Lung (tissue), 11 donors: ENCODE measurements at regions not wholly inside any gene's neighbourhood (a gene's known extent, or its start where the extent isn't known, plus 50 kb on each side); places are given as distances from the start of the nearest gene placed in this dataset.

ENCODE experiments used
- ATAC-seq: fragments of 200-7000 bp; cut with Tn5 transposase; one replicate; pipeline ENCODE4 v1.9.1; 2020; ENCODE audit warnings: moderate number of reproducible peaks; ENCODE audit not compliant: insufficient read depth, low FRiP score
- DNase-seq, 3 donors: peaks; one replicate each; pipeline ENCODE4 v3.0.0-alpha.2; 2013 to 2017
- H3K27ac ChIP-seq, 2 donors: one replicate each; pipeline ENCODE4 v1.5.1; 2013; ENCODE audit warnings: mild to moderate bottlenecking in 2 of 2, moderate library complexity in 2 of 2, control low read depth in 1 of 2, inconsistent platforms in 1 of 2, low read depth in 1 of 2, low read length in 1 of 2
- H3K27me3 ChIP-seq, 3 donors: one replicate each; pipeline ENCODE4 v1.5.1; 2013; ENCODE audit warnings: low read length in 2 of 3; ENCODE audit not compliant: control insufficient read depth in 3 of 3, insufficient read depth in 3 of 3
- H3K36me3 ChIP-seq, 4 donors: one replicate each; pipeline ENCODE4 v1.5.1; 2013; ENCODE audit warnings: low read length in 4 of 4, mild to moderate bottlenecking in 1 of 4, moderate library complexity in 1 of 4; ENCODE audit not compliant: control insufficient read depth in 4 of 4, insufficient read depth in 4 of 4
- H3K4me1 ChIP-seq, 5 donors: one replicate each; pipeline ENCODE4 v1.5.1; 2013; ENCODE audit warnings: low read length in 5 of 5, mild to moderate bottlenecking in 2 of 5, moderate library complexity in 1 of 5; ENCODE audit not compliant: control insufficient read depth in 5 of 5, insufficient read depth in 5 of 5
- H3K4me3 ChIP-seq: one replicate; pipeline ENCODE4 v1.5.1; 2013; ENCODE audit warnings: mild to moderate bottlenecking, control low read depth, moderate library complexity
- H3K9ac ChIP-seq, 2 donors: one replicate each; pipeline ENCODE4 v1.5.1; 2013; ENCODE audit warnings: low read length in 2 of 2, control low read depth in 1 of 2; ENCODE audit not compliant: insufficient read depth in 1 of 2
- H3K9me3 ChIP-seq, 4 donors: one replicate each; pipeline ENCODE4 v1.5.1; 2013; ENCODE audit warnings: low read length in 3 of 4, mild to moderate bottlenecking in 1 of 4, moderate library complexity in 1 of 4; ENCODE audit not compliant: control insufficient read depth in 4 of 4, insufficient read depth in 3 of 4
- WGBS, 2 donors: extraction: QIAGEN DNeasy Blood & Tissue Kit; methylation state at CpG; one replicate each; pipeline ENCODE4 v1.1.7; 2013; 5-methylcytosine and 5-hydroxymethylcytosine counted together
- TF ChIP-seq, protein P1 (sequence below): IDR thresholded peaks from 2 replicates; pipeline ENCODE4 v1.5.1; 2012; ENCODE audit warnings: mild to moderate bottlenecking; ENCODE audit errors: control extremely low read depth, extremely low read depth
- donor health status: control.
- donor health status: control.
- donor health status: Bipolar disorder and iron deficiency.
- donor health status: healthy.
- donor health status: DM: yes; HTN: yes; CAD: no.

DNA sequence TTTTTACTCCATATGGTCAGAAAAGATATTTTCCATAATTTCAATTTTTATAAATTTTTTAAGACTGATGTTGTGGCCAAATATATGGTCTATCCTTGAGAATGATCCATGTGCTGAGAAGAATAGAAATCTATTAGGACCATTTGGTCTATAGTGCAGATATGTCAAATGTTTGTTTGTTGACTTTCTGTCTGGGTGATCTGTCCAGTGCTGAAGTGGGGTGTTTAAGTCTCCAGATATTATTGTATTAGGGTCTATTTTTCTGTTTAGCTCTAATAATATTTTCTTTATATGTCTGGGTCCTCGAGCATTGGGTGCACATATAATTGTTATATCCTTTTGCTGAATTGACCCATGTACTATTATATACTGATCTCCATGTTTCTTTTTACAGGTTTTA is 308.9 kb upstream of the LMO3 start:
- no peak for ATAC-seq
- no peak for DNase-seq

GRCh38 chr12:16913832-16914490 is 308.0 kb upstream of the LMO3 start:
- 75 to 93% methylated on average over 1 of the region's 1 CpG for WGBS, 2 donors
- H3K27ac ChIP-seq = no peak overlapping the region
- H3K4me1 ChIP-seq = no peaks in the 10 kb centered on the region
- H3K4me3 ChIP-seq = no peak overlapping the region
- DNase-seq = no peak
- no peak overlapping the region for H3K9ac ChIP-seq
- ATAC-seq = no peak
- no peaks in the 10 kb centered on the region for H3K36me3 ChIP-seq
- no peaks in the 10 kb centered on the region for H3K27me3 ChIP-seq
- TF ChIP-seq, protein P1, sequence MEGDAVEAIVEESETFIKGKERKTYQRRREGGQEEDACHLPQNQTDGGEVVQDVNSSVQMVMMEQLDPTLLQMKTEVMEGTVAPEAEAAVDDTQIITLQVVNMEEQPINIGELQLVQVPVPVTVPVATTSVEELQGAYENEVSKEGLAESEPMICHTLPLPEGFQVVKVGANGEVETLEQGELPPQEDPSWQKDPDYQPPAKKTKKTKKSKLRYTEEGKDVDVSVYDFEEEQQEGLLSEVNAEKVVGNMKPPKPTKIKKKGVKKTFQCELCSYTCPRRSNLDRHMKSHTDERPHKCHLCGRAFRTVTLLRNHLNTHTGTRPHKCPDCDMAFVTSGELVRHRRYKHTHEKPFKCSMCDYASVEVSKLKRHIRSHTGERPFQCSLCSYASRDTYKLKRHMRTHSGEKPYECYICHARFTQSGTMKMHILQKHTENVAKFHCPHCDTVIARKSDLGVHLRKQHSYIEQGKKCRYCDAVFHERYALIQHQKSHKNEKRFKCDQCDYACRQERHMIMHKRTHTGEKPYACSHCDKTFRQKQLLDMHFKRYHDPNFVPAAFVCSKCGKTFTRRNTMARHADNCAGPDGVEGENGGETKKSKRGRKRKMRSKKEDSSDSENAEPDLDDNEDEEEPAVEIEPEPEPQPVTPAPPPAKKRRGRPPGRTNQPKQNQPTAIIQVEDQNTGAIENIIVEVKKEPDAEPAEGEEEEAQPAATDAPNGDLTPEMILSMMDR = no peak
- peaks cover 0 to 3% (median 0%) of the 10 kb centered on the region in 4 donors for H3K9me3 ChIP-seq

More for the DNA sequence above, 308.9 kb upstream of the LMO3 start:
- H3K27me3 ChIP-seq = no peaks in the 10 kb centered on the region
- no peak overlapping the region for H3K4me3 ChIP-seq
- no peak overlapping the region for H3K9ac ChIP-seq
- H3K36me3 ChIP-seq = no peaks in the 10 kb centered on the region
- no peaks in the 10 kb centered on the region for H3K4me1 ChIP-seq
- H3K9me3 ChIP-seq = peaks cover 0 to 3% (median 0%) of the 10 kb centered on the region in 4 donors
- WGBS, 2 donors = 70 to 84% methylated on average over 1 of the region's 1 CpG
- TF ChIP-seq, protein P1 = no peak
- no peak overlapping the region for H3K27ac ChIP-seq

GRCh38 chr12:16901946-16902345 is 296.0 kb upstream of the LMO3 start:
- ATAC-seq (no peak), DNase-seq (no peak)
- Histone ChIP-seq H3K4me3 (no peak overlapping the region), H3K9ac (no peak overlapping the region), H3K9me3 (peaks cover 0 to 8% (median 1%) of the 10 kb centered on the region in 4 donors), H3K36me3 (no peaks in the 10 kb centered on the region), H3K27me3 (no peaks in the 10 kb centered on the region), H3K27ac (no peak overlapping the region), H3K4me1 (no peaks in the 10 kb centered on the region)
- TF ChIP-seq, protein P1 = no peak
- WGBS, 2 donors = 80 to 87% methylated on average over 3 of the region's 3 CpGs

- Histone ChIP-seq H3K27ac (no peak overlapping the region), H3K9me3 (no peaks in the 10 kb centered on the region), H3K36me3 (no peaks in the 10 kb centered on the region), H3K27me3 (no peaks in the 10 kb centered on the region), H3K4me3 (no peak overlapping the region), H3K4me1 (no peaks in the 10 kb centered on the region), H3K9ac (no peak overlapping the region)
- TF ChIP-seq, protein P1 = no peak
- no peak for ATAC-seq
- DNase-seq = no peak
- 92 to 94% methylated on average over 14 of the region's 14 CpGs for WGBS, 2 donors
Observed at GRCh38 chr12:16893426-16893825, 287.5 kb upstream of the LMO3 start.
